ENCODE measurements at regions not wholly inside any gene's neighbourhood (a gene's known extent, or its start where the extent isn't known, plus 50 kb on each side); places are given as distances from the start of the nearest gene placed in this dataset.

DNA sequence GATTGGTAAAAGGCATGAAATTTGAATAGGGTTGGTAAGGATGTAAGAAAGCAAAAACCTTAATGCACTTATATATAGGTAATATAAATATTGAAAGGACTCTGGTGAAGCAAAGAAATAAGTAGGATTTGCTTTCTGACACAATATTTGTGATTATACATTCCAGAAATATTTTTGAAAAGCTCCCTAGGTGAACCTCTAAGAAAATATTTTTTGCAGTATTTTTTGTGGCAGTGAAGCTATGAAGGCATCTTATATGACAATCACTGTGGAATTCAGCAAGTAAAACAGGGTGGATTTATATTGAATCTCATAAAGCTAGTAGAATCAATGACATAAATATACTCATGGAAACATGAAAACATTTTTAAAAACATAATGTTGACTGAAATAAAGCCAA lies 119.6 kb upstream of the EPHA3 start:
- Histone ChIP-seq H3K79me2 (ENCODE audit: control insufficient read depth, insufficient read depth, low read length) (no peaks in the 10 kb centered on the region), H3K36me3 (ENCODE audit: control insufficient read depth in 2 of 2, insufficient read depth in 2 of 2, low read length in 1 of 2) (no peaks in the 10 kb centered on the region), H3K4me2 (ENCODE audit: control insufficient read depth, insufficient read depth) (no peak overlapping the region), H3K4me1 (ENCODE audit: control insufficient read depth, insufficient read depth, low read length) (no peaks in the 10 kb centered on the region), H3K9me3 (replicated peaks; ENCODE audit: control insufficient read depth, insufficient read depth, low read length) (no peaks in the 10 kb centered on the region), H4K20me1 (ENCODE audit: control insufficient read depth, insufficient read depth) (no peaks in the 10 kb centered on the region), H3K9ac (ENCODE audit: control insufficient read depth, insufficient read depth, low read length) (no peak overlapping the region), H3K27me3 (replicated peaks in 1 of 2; ENCODE audit: control insufficient read depth in 2 of 2, insufficient read depth in 2 of 2, low read length in 1 of 2) (no peaks in the 10 kb centered on the region), H3K27ac (ENCODE audit: control insufficient read depth, insufficient read depth) (no peak overlapping the region), H3K4me3 (no peak overlapping the region), H2AFZ (ENCODE audit: control insufficient read depth, low read depth, low read length) (no peak overlapping the region)
- DNase-seq (ENCODE audit: low read depth, low spot score) (no peak), FAIRE-seq (no peak), ATAC-seq (no peak)
- in situ Hi-C loops (cut with MboI) (no loop called here), intact Hi-C loops (cut with micrococcal nuclease; ENCODE audit: unreplicated experiment) (no loop called here)
- ChIA-PET CTCF (no interaction called here), RAD21 (ENCODE audit: unreplicated experiment) (no interaction called here), SMC1A (ENCODE audit: uncharacterized antibody, unreplicated experiment) (interaction anchor here (0.6 kb wide), 1 partner anchor 97 kb away, joined by 3 read pairs; no protein-coding TSS in a partner anchor), POLR2A (no interaction called here)
- TF ChIP-seq HDAC6 (IDR thresholded peaks at IDR 0.05; ENCODE audit: unreplicated experiment) = no peak
- no peak for TF ChIP-seq RAD21 (IDR thresholded peaks at IDR 0.05; ENCODE audit: insufficient read depth, low read depth, low read length)
- TF ChIP-seq POLR2AphosphoS5 (IDR thresholded peaks at IDR 0.05; ENCODE audit: low read length) = no peak
- TF ChIP-seq, protein P1, sequence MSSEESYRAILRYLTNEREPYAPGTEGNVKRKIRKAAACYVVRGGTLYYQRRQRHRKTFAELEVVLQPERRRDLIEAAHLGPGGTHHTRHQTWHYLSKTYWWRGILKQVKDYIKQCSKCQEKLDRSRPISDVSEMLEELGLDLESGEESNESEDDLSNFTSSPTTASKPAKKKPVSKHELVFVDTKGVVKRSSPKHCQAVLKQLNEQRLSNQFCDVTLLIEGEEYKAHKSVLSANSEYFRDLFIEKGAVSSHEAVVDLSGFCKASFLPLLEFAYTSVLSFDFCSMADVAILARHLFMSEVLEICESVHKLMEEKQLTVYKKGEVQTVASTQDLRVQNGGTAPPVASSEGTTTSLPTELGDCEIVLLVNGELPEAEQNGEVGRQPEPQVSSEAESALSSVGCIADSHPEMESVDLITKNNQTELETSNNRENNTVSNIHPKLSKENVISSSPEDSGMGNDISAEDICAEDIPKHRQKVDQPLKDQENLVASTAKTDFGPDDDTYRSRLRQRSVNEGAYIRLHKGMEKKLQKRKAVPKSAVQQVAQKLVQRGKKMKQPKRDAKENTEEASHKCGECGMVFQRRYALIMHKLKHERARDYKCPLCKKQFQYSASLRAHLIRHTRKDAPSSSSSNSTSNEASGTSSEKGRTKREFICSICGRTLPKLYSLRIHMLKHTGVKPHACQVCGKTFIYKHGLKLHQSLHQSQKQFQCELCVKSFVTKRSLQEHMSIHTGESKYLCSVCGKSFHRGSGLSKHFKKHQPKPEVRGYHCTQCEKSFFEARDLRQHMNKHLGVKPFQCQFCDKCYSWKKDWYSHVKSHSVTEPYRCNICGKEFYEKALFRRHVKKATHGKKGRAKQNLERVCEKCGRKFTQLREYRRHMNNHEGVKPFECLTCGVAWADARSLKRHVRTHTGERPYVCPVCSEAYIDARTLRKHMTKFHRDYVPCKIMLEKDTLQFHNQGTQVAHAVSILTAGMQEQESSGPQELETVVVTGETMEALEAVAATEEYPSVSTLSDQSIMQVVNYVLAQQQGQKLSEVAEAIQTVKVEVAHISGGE (CRISPR knock-in tag; IDR thresholded peaks at IDR 0.05) = no peak
- TF ChIP-seq MEF2B (IDR thresholded peaks at IDR 0.05; ENCODE audit: partially characterized antibody, poor library complexity, severe bottlenecking) = no peak
- TF ChIP-seq, protein P2, sequence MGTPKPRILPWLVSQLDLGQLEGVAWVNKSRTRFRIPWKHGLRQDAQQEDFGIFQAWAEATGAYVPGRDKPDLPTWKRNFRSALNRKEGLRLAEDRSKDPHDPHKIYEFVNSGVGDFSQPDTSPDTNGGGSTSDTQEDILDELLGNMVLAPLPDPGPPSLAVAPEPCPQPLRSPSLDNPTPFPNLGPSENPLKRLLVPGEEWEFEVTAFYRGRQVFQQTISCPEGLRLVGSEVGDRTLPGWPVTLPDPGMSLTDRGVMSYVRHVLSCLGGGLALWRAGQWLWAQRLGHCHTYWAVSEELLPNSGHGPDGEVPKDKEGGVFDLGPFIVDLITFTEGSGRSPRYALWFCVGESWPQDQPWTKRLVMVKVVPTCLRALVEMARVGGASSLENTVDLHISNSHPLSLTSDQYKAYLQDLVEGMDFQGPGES (IDR thresholded peaks at IDR 0.05) = no peak
- TF ChIP-seq NBN (IDR thresholded peaks at IDR 0.05) = no peak
- TF ChIP-seq ZNF622 (IDR thresholded peaks at IDR 0.05) = no peak
- no peak for TF ChIP-seq POLR2A (IDR thresholded peaks at IDR 0.05; ENCODE audit: low read depth, low read length)
- TF ChIP-seq IRF4 (IDR thresholded peaks at IDR 0.05; ENCODE audit: low read depth, low read length) = no peak
- no TSS peak for BruUV-seq (replicated peaks)

Measured in GM12878 (cell line).